Kidney epithelial cell (primary cell): ENCODE measurements at regions not wholly inside any gene's neighbourhood (a gene's known extent, or its start where the extent isn't known, plus 50 kb on each side); places are given as distances from the start of the nearest gene placed in this dataset.

ENCODE experiments used
- DNase-seq: peaks from one replicate; pipeline ENCODE4 v3.0.0-alpha.2; 2010; ENCODE audit warnings: low read depth
- H3K27me3 ChIP-seq: 2 replicates; pipeline ENCODE4 v1.6.0; 2011; ENCODE audit warnings: low read length; ENCODE audit not compliant: control insufficient read depth, insufficient read depth
- H3K36me3 ChIP-seq: 2 replicates; pipeline ENCODE4 v1.5.1; 2011; ENCODE audit warnings: low read length; ENCODE audit not compliant: control insufficient read depth, insufficient read depth
- H3K4me3 ChIP-seq: 2 replicates; pipeline ENCODE4 v1.5.1; 2011; ENCODE audit warnings: low read depth, mild to moderate bottlenecking, control low read depth, low read length
- CTCF ChIP-seq: IDR thresholded peaks from 2 replicates; pipeline ENCODE4 v1.5.1; 2011; ENCODE audit warnings: mild to moderate bottlenecking, moderate library complexity, low read length, control low read depth, inconsistent platforms; ENCODE audit not compliant: insufficient read depth, poor library complexity, severe bottlenecking

GRCh38 chrX:122046226-122046625, 998.8 kb downstream of the GLUD2 start:
- no peaks in the 10 kb centered on the region for H3K36me3 ChIP-seq
- no peak for TF ChIP-seq CTCF
- no peak overlapping the region for H3K4me3 ChIP-seq
- H3K27me3 ChIP-seq = no peaks in the 10 kb centered on the region
- no peak for DNase-seq

- Histone ChIP-seq H3K4me3 (no peak overlapping the region), H3K27me3 (no peaks in the 10 kb centered on the region), H3K36me3 (no peaks in the 10 kb centered on the region)
- DNase-seq = no peak
- no peak for TF ChIP-seq CTCF
These were observed 999.4 kb downstream of the GLUD2 start for GRCh38 chrX:122046815-122047214.

DNA sequence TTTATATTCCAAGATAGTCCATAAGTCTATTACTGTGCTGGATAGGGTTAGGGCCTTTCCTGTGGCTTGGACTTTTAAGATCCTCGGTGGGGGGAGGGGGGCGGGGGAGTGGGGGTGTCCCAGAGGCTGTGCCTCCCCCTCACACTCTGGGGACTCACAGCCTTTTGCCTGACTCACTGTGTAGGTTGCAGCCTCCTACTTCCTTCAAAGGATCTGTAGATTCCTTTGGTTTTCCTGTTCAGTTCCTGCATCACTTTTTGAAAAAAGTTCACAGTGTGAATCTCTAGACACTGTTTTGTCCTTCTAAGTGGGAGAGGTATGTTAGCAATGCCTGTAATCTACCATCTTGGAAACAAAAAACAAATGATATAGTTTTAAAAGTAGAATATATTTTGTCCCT, 999.9 kb downstream of the GLUD2 start:
- DNase-seq = no peak
- Histone ChIP-seq H3K4me3 (no peak overlapping the region), H3K36me3 (no peaks in the 10 kb centered on the region), H3K27me3 (no peaks in the 10 kb centered on the region)
- no peak for TF ChIP-seq CTCF

DNA sequence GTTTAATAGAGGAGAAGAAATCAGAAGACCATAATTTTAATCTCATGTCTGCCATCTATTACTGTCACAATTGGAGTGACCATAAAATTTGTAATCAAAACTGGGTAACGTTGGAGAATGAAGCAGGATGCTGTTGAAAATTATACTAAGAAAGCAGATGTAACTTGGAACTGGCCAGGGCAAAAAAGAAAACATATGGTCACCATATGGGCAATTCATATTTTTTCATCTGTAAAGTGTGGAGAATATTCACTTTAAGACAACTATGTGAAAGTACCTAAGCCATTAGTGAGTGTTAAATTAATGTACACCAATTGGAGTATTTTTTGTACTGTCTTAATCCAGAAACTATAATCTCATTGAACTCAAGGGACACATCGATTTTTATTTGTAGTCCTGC, 1008.0 kb downstream of the GLUD2 start:
- no peaks in the 10 kb centered on the region for H3K27me3 ChIP-seq
- no peak overlapping the region for H3K4me3 ChIP-seq
- TF ChIP-seq CTCF = no peak
- no peaks in the 10 kb centered on the region for H3K36me3 ChIP-seq
- no peak for DNase-seq

DNA sequence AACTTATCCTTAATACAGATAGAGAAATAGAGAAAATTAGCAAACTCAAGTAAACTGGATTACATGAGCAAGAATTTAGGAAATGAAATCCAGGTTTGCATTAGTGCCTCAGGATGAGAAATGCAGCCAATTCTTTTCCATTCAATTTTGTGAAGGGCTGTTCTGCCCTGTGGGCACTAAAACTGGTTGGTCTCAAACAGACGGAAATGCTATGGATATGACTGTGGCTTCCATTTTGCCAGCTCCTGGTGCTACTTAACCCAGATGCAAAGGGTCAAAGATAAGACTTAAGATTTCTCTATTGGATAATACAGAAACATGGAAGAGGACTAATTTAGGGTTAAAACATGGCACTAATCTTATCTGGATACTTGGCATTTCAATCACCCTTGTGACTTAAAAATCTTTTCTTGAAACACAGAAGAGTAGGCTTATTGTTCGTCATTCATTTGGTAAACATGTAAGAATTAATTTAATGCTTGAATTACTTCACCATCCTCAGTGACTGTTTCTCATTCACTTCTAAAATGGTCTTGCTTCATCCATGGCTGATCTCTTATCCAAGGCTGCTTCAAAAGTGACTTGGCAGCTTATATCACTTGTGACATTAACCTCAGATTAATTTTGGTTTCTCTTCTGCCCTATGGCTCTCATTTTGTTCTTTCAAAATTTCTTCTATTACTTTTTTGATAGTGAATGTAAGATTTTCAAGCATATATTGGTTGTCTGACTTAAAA, 1008.7 kb downstream of the GLUD2 start:
- no peaks in the 10 kb centered on the region for H3K27me3 ChIP-seq
- no peak overlapping the region for H3K4me3 ChIP-seq
- no peaks in the 10 kb centered on the region for H3K36me3 ChIP-seq
- no peak for DNase-seq
- no peak for TF ChIP-seq CTCF

GRCh38 chrX:122076241-122076640, 1028.8 kb downstream of the GLUD2 start:
- Histone ChIP-seq H3K4me3 (no peak overlapping the region), H3K27me3 (no peaks in the 10 kb centered on the region), H3K36me3 (no peaks in the 10 kb centered on the region)
- no peak for TF ChIP-seq CTCF
- DNase-seq = no peak
